ENCODE measurements at regions not wholly inside any gene's neighbourhood (a gene's known extent, or its start where the extent isn't known, plus 50 kb on each side); places are given as distances from the start of the nearest gene placed in this dataset.
"Not testable (repeated sequence)": the region's sequence is repeated elsewhere in the genome, so short reads cannot be mapped to it uniquely, and the experiment has no call there.

DNA sequence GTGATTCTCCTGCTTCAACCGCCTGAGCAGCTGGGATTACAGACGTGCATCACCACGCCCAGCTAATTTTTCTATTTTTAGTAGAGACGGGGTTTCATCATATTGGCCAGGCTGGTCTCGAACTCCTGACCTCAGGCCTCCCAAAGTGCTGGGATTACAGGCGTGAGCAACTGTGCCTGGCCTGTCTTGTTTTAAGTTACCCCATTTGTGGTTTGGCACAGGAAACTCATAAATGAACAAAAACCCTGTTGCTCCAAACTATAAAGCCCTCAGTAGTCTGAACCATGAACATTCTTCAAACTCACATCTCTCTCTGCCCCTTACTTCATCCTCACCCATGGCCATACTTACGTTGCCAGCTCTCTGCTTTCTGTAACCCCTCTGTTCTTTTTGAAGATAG lies 61.7 kb downstream of the RHOU start:
- DNase-seq = not testable (repeated sequence)

DNA sequence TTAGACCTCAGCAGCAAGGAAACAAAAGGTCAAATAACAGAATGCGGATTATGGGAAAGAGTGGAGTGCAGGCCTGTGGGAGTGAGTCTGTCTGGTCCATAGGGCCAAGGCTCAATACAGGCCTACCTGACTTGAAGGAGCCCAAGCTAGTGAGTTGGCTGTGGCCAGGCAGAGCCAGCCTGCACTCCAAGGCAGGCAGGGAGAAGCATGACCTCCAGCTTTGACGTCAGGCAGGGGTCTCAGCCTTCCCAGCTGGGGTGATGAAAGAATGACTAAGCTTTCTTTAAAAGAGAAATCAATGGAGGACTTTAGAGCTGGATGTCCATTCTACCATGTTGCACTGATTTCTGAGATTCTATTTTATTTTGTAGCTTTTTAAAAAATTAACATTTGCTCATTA lies 62.8 kb downstream of the RHOU start:
- DNase-seq = no peak

DNA sequence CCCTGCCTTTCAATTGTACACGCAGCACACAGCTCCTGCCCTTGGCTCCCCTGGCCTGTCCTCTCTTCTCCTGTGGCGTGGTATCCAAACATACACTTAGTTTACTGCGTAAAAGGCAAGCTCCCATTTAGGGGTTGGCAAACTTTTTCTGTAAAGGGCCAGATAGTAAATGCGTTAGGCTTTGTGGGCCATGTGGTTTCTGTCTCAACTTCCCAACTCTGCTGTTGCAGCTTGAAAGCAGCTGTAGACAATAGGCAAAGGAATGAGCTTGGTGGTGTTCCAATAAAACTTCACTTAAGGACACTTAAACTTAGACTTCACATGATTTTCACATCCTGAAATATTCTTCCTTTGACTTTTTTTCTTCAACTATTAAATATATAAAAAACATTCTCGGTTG lies 63.3 kb downstream of the RHOU start:
- DNase-seq = no peak

DNA sequence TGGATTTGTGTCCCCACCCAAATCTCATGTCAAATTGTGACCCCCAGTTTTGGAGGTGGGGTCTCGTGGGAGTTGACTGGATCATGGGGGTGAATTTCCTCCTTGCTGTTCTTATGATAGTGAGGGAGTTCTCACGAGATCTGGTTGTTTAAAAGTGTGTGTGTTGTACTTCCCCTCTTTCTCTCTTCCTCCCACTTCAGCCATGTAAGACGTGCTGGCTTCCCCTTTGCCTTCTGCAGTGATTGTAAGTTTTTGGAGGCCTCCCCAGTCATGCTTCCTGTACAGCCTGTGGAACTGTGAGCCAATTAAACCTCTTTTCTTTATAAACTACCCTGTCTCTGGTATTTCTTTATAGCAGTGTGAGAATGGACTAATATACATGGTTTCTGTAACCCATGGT lies 64.6 kb downstream of the RHOU start:
- no peak for DNase-seq

DNA sequence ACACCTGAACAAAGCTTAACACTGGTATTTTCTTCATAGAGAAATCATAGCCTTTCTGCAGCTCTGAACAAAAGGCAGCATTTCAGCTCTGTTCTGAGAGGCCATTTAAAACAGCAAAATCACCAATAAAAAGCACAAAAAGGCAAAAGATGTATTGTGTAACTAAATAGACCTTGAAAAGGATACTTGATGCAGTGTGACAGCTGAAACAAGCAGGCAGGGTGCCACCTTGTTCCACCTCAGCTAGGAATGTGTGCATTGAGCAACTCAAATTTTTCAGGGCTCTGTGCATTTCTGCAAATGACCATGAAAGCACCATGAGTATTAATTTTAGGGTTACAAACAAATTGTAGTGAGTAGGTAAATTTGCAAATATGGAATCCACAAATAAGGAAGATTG lies 65.8 kb downstream of the RHOU start:
- no peak for DNase-seq

DNA sequence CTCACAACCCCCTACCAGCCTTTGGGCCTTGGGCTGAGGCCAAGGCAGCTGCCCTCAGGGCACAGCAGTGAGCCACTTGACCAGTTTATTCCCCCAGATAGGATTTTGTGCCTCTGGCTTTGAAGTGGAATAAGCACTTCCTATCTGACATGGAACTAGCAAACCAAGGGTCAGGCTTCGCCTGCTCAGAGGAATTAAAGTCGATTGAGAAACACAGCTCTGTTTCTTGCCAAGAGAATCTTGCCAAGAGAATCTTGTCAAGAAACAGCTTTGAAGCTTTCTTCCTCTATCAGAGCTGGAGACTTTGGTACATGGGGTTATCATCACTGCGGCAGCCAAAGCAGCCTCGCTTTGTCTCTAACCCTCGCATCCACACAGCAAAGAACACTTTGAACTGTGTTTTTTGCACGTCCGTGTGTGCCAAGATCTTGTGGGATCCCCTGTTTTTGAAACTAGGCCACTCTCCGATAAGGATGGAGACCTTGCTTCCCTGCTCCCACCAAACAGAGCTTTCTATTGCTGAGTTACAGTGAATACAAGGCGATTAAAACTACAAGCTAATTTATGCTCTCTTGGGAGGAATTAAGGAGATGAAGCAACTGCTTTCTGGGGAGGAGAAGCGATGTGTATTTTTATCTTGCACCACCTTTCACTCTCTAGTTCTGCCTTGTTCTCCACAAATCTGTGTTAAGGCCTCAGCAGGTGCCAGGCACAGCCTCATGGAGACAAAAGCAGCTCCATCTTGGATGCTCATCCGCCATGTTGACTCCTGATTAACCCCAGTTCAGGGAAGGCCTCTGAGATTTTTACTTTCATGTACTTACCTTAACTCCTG lies 67.3 kb downstream of the RHOU start:
- DNase-seq = no peak

DNA sequence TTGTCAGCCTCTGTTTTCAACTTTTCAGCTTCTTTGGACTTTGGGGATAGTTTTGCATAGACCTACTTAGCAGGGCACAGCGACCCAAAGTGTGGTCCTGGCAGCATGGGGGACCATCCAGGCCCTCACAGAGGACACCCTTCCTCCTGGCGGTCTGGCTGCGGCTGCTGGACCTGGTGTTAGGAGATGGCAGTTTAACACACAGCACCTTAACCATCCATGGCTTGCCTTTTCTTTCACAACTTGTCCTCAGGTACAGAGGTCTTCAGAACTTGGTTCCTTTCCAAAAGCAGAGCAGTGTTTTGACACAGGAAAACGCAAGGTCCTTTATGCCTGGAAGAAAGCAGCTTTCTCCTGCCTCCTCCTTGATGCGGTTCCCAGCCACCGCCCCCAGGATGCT lies 68.1 kb downstream of the RHOU start:
- no peak for DNase-seq

DNA sequence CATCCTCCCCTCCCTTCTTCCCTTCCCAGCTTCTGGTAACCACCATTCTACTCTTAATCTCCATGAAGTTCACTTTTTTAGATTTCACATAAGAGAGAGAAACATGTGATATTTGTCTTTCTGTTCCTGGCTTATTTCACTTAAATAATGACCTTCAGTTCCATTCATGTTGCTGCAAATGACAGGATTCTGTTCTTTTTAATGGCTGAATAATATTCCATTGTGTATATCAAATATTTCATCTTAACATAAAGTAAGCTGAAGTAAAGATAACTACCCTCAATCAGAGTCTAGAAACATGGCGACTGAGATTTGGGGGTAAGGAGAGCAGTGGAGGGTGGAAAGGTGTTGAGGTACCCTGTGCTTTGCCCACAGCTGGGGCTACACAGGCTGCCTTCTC lies 68.9 kb downstream of the RHOU start:
- DNase-seq = no peak

DNA sequence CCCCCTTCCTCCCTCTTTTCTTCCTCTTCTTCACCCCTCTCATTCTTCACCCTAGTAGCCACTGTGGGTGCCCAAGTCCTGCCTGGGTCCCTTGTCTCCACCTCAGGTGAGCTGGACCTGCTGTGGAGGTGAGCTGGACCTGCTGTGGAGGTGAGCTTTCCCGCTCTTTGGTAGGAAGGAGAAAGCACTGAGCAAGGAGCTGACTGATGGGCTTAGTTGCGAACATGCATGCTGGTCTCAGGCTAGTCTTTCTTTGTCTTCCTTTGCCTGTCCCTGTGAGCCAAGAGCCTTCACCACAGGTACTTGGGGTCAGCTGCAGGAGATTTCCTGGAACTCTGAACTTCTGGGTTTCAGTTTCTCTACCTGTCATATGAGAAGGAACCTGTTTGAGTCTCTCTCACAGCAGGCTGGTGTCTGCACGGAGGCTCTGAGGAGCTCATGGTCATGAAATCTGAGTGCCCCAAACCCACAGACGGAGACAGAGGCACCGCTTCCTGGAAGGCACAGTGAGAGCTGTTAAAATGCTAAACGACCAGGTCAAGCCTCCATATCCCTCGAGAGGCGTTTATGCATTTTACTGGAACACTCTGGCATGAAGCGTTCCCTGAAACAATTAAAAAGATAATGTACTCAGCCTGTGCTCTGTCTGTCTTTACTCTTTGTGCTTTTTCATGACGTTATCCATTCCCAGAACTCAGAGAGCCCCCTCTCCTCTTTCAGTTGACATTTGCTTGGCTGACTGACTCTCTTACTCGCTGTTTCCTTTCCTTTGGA lies 69.5 kb downstream of the RHOU start:
- DNase-seq = peak; percentile 19

DNA sequence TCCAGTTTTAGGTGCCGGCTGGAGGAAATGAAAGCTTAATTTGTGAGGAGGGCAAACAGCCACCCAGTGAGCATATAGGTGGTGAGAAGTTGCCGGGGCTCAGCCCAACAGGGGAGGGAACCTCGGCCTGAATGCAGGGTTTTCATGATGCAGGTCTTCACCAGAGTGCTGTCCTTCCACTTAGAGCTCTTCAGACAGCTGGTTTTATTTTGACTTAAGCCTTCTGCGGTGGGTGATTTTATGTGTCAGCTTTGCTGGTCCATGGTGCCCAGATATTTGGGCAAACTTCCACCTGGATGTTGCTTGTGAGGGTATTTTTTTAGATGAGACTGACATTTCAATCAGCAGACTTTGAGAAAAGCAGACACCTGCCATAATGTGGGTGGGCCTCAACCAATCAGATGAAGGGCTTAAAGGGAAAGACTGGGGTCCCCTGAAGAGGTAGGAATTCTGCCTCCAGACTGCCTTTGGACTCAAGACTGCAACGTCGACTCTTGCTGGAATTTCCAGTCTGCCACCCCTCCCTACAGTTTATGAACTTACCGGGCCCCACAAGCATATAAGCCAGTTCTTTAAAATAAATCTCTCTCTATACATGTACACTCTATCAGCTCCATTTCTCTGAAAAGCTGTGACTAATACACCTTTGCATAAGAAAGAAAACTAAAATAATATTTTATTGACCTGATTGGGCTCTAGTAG lies 72.8 kb downstream of the RHOU start:
- DNase-seq = no peak

DNA sequence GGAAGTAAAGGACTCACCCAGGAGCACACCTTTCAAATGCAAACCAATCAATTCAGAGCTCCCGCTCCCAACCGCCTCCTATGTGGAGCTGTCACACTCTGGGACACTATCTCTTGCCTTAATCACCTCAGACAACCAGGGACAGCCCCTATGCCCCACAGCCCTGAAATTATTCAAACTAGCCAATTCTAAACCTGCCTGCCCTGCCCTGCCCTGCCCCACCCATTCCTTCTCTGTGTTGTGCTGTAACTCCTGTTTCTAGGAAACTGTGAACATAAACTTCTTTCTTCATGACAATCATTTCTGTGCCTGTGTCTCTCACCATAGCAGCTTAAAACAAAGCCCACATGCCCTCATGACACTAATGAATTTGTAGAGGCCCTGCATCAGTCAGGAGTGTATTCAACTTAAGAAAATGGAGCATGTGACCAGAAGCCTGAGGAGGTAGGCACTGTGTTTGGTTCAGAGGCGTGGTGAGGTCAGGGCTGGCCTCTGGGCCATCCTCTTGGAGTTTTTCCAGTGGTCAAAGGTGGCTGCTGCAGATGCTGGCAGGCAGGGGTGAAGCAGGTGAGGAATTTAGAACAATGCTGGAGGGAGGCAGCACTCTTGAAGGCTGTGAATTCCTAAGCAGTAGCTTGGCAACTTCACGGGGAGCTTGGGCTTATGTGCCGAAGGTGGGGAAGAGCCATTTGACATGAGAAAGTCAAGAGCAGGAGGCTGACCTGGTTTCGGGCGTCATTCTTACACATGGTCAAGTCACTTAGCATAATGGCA lies 74.5 kb downstream of the RHOU start:
- DNase-seq = no peak

DNA sequence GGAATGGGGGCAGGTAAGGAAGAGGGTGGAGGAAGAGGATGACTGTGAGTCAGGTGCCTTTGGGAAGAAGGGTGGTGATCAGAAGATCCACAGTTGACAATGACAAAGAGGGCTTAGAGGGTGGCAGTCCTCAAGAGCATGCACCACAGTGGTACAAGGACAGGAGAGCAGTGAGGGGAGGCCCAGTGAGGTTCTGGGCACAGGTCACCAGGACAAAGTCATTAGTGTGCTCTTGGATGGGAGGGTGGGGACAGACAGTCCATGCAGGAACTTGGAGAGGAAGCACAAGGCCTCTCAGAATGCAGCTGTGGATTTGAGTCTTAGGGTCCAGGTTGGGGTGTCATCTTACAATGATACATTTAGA lies 75.1 kb downstream of the RHOU start:
- DNase-seq = no peak

DNA sequence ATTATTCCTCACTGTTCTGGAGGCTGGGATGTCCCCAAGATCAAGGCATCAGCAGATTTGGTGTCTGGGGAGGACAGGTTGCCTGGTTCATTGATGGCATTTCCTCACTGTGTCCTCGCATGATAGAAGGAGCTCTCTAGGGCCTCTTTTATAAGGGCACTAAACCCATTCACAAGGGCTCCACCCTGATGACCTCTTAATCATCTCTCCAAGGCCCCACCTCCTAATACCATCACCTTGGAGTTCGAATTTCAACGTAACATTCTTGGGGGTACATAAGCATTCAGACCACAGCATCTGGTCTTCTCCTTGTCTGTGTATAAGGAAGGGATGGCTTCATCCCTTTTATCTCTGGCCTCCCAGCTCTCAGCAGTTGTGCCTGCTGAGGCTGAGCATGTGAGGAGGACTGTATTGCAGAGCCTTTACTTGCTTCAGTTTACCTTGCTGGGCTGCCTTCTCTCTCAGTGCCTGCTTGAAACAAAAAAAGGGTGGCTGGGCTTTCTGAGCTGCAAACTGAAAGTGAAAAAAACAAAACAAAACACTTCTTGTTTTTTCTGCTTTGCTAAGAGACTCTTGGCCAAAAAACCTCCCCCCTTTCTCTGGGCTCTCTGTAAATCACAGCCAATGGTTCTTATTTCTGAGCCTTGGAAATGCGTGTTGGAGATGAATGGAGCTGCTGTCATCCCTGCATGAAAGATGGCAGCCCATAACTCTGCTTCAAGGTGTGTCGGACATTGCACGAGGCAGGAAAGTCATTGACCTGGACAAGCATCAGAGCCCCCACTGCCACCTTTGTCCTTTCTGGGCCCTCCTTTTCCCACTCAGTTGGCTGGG lies 75.8 kb downstream of the RHOU start:
- DNase-seq = no peak

DNA sequence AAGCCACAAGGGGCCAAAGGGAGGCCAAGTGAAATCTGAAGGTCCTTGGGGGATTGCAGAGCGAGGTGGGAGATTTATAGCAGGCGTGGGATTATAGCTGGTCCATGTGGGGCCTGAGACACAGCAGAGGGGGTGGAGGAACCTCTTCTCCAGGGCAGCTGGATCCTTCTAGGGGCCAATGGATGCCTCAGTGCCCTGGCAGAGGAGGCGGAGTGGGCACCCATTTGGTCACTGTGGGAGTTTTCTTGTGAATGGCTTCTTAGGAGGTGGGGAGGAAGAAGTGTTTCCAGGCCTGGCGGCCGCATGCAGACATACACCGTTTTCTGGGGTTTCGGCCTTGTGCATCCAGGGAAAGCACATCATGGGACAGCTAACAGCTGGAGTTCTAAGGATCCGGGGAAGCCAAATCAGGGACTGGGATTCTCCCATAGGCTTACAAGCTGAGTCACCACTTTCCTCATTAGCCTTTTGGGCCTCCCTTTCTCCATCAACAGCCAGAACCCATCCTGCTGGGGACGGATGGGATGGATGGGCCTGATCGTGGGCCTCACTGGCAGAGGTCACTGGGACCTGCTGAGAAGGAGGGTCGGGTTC lies 76.5 kb downstream of the RHOU start:
- no peak for DNase-seq

DNA sequence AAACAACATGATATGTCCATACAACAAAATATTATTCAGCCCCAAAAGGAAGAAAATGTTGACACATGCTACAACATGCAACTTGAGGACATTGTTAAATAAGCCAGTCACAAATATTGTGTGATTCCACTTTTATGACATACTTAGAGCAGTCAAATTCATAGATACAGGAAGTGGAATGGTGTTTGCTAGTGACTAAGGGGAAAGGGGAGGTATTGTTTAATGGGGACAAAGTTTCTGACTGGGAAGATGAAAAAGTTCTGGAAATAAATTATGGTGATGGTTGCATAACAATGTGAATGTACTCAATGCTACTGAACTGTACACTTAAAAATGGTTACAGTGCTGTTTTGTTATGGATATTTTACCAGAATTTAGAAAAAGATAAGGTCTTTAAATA lies 77.7 kb downstream of the RHOU start:
- DNase-seq = no peak

DNA sequence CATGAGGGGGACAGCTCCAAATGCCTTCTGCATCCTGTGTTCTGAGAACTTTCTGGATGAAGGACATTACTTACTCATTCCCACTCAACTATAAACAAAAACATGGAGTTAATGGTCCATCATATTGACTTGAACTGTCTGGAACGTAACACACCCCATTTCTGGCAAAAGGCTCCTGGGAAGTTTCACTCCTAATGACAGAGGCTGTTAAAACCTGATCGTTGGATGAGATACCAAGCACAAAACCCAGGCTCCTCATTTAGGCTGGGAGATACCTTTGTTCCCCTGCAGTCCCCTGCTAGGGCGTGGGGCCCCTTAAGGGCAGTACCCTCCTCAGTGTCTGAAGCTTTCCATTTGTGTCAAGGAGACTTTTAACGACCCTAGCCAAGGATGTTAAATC lies 78.9 kb downstream of the RHOU start:
- no peak for DNase-seq

DNA sequence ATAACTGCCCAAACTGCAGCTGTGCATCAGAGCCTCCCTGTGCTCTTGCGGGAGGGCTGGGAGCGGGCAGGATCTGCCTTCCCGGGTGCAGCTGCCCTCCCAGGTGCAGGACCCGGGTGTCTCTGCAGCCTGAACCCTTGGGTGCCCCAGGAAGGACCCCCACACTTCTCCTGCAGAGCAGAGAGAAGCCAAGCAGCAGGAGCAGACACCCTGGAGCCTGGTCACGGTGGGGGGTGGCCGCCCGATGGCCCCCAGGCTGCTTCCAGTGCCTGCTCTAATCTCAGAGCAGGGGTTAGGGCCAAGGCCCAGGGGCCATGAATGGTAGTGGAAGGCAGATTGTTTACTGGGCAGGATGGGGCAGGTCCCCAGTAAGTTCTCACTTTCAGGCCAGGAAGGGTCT lies 83.0 kb downstream of the RHOU start:
- no peak for DNase-seq

DNA sequence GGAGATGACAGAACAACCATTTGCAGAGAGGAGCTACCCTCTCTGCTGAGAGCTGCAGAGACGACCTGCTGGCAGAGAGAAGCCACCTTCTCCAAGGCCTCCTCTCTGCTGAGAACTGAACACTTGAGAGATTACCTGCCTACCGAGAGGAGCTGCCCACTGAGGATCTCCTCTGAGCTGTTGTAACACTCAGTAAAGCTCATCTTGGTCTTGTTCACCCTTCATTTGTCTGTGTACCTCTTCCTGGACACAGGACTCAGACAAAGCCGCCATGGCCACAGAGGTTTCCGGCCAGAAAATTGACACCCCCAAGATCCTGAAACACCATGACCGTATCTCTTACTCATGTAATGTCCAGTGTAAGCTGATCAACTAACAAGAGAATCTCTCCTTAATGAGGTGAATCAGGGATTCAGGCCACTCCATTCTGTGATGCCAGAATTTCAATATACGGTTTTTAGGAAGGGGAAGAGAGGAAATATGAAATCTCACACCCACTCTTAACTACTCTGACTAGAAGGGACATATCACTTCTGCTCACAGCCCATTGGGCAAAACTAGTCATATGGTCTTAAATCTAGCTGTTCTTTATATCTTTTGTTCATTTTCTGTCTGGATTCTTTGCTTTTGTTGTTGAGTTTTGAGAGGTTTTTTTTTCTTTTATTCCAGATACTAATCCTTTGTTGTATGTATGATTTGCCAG lies 83.8 kb downstream of the RHOU start:
- DNase-seq = no peak

DNA sequence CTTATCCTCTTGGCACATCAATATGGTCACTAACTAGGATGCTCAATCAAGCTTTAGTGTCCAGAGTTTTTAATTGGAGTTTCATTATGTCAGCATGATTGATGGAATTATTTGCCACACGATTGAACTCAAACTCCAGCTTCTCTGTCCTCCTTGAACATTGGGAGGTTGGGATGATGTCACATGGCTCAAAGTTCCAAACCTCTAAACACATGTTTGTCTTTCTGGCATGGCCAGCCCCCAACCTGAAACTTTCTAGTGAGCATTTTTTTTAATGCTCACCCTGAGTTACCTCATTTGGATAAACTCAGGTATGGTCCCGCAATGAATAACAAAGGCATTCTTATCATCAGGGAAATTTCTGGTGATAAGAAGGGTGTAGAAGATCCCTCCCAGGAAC lies 86.0 kb downstream of the RHOU start:
- no peak for DNase-seq

DNA sequence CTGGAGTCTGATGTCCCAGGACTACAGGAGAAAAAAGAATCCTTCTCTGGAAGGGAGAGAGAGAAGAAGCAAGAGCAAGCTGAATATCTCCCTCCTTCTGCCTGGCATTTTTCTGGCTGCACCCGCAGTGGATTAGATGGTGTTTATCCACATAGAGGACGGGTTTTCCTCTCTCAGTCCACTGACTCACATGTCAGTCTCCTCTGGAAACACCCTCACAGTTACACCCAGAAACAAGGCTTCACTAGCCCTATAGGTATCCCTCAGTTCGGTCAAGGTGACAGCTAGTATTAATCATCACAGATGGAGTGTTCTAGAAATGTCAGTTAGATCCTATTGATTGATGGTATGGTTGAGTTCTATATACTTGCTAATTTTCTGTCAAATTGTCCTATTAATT lies 87.9 kb downstream of the RHOU start:
- DNase-seq = no peak

DNA sequence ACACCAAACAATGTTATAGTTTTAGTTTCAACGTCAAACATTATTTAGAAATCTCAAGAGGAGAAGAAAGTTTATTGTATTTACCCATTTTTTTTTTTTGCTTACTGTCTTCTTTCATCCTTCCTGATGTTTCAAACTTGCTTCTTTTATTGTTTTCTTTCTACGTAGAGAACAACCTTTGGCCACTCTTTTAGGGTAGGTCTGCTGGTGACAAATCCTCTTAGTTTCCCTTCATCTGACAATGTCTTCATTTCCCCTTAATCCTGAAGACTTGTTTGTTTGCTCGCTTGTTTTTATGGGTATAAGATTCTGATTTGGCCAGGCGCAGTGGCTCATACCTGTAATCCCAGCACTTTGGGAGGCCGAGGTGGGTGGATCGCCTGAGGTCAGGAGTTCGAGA lies 89.1 kb downstream of the RHOU start:
- no peak for DNase-seq

Data from CD4-positive, alpha-beta T cell treated with Interleukin-10 for 1 hour (primary cell).